GM21526 (cell line): ENCODE measurements at regions not wholly inside any gene's neighbourhood (a gene's known extent, or its start where the extent isn't known, plus 50 kb on each side); places are given as distances from the start of the nearest gene placed in this dataset.

Experiments used
- ATAC-seq: cut with Tn5 transposase; IDR thresholded peaks from one replicate; pipeline ENCODE4 v1.9.1; 2021; ENCODE audit warnings: moderate library complexity; ENCODE audit not compliant: unreplicated experiment, low FRiP score

DNA sequence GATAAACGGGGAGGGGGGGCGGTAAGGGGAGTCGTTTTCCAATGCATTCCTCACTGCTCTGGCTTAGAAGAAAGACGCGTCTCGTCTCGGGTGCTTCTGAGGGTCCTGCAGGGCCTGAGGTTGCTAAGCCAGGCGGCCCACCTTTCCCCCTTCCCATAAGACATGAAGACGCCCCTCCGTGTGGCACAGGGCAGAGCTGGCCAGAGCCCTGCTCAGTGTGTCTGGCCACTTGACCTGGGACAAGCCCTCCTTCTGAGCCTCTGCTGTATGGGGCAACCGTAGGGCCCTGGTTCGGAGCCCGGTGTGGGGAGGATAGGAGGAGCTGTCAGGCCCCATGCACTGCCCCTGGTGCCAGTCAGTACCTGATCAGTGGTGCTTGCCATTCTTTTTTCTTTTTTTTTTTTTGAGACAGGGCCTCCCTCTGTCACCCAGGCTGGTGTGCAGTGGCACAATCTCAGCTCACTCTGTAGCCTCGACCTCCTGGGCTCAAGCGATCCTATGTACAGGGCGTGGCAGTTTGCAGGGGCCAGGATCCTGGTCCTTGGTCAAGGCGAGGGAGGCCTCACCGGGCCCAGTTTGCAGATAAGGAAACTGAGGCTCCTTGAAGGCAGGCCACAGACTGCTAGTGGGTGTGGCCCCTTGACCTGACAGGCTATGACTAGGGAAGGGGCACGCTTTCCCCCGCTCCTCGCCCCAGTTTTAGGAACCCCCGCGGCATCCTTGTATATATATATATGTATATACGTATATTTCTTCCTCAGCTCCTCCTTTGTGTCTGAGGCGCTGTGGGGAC is 172.3 kb upstream of the IER5L start:
- ATAC-seq, result no peak

GRCh38 chr9:129349665-129349947 is 171.5 kb upstream of the IER5L start:
- no peak for ATAC-seq

DNA sequence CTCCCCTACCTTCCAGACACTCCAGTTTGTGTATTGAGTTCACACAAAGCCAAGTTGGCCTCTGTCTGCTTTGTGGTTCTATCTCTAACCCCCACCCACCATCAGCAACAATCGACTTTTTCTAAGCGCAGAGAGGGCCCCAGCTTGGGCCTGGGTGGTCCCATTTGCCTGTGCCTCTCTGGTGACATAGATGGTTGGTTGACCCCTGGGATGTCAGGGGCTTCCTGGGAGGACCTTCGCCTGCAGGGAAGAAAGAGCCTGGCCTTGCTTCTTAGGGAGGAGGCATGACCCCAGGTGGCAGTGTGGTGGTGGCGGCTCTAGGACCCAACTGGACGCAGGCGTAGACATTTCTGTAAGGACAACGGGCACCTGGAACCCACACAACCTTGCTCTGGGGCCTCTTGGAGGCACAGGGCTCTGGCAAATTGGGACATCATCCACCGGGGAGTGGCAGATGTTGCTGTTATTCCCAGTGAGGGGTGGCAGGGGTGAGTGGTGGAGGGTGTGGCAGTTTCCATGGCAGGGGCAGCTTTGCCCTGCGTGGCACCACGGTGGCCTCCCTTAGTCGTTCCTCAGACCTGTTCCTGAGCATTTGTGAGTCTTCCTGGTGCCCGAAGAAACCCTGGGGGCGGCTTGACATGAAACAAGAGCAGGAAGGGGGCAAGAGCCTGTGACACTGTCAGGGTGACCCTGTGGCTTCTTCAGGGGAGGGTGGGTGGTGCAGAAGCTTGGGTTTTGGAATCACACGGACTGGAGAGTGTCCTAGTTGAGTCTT is 171.0 kb upstream of the IER5L start:
- ATAC-seq, result no peak

- ATAC-seq, result no peak
Measured at GRCh38 chr9:129347316-129348120, 169.5 kb upstream of the IER5L start.

GRCh38 chr9:129346046-129346445 is 168.0 kb upstream of the IER5L start:
- no peak for ATAC-seq

- no peak for ATAC-seq
Measured at GRCh38 chr9:129344641-129345495, 166.8 kb upstream of the IER5L start.

DNA sequence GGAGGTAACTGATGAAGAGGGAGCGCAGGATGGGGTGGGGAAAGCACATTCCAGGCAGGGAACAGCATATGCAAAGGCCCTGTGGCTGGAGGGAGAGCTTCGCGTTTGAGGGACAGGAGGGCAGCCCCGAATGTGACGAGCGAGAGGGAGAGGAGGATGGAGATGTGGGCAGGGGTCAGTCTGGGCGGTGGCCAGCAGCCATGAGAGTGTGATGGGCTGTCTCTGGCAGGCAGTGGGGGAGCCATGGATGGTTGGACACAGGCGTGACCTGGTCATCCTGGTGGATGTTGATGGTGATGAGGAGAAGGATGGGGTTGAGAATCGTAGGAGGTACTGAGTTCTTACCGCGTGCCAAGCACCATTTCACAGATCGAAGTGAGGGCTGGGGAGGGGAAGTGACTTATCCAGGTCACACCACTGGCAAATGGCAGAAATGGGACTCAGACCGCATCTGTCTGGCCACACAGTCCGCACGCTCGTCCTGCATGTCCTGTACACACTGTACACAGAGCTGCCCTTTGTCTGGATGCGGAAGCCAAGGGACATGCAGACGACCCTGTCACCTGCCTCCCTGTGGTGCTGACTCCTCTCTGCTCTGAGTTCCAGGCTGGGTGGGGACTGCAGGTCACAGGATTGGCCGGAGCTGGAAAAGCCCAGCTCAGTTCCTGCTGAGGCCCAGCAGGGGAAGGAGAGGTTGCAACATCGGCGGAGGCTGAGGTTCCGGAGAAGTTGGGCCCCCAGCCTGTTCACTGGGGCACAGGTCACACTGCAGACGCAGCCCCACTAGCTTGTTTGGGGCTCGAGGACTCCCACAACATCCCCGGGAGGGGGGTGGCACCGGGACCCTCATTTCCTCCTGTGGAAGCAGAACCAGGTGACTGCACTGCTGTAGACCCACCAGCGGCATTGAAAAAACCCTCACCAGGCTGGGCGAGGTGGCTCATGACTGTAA is 165.6 kb upstream of the IER5L start:
- no peak for ATAC-seq

- no peak for ATAC-seq
Measured at GRCh38 chr9:129342591-129343423, 164.7 kb upstream of the IER5L start.

DNA sequence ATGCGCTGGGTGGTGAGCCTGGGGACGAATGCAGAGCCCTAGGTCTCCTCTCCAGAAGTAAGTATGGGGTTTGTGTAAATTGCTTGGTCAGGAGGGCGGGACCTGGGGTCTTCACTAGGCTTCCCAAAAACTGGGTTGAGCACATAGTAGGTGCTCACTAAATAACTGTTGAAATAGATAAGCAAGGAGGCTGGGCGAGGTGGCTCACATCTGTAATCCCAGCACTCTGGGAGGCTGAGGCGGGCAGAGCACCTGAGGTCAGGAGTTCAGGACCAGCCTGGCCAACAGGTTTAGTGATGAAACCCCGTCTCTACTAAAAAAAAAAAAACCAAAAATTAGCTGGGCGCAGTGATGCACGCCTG is 163.9 kb upstream of the IER5L start:
- no peak for ATAC-seq

DNA sequence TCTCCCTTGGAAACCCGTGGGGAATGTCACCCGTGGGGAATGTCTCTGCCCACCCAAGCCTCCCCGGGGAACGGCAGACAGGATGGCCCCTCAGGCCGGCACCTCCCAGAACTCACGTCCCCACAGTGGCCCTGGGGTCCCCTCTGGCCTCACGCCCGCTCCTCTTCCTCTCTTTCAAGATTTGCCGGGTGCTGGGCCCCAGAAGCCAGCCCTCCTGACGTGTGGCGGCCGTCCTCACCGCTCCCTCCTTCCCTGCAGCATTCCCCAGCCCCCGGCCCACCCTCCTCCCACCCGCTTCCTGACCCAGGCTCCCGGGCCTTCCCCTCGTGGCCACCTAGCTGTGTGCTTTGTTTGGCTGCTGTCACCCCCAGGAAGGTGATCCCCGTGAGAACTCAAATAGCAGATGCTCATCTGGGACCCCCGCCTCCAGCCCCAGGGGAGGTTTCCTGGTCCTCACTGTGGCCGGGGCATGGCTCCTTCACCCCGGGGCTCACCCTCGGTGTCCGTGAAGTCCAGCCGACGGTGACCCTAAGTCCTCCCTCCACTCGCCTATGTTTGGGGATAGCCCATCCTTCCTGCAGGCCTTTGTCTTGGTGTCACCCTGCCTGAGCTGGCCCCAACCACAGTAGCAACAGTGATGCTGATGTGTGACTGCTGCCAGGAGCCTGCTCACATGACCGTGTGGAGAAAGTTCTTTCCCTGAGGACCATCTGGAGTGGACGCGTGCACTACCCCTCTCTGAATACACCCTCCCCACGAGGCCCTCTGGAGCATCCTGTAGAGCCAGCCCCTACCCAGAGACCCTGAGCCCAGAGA is 163.3 kb upstream of the IER5L start:
- no peak for ATAC-seq

DNA sequence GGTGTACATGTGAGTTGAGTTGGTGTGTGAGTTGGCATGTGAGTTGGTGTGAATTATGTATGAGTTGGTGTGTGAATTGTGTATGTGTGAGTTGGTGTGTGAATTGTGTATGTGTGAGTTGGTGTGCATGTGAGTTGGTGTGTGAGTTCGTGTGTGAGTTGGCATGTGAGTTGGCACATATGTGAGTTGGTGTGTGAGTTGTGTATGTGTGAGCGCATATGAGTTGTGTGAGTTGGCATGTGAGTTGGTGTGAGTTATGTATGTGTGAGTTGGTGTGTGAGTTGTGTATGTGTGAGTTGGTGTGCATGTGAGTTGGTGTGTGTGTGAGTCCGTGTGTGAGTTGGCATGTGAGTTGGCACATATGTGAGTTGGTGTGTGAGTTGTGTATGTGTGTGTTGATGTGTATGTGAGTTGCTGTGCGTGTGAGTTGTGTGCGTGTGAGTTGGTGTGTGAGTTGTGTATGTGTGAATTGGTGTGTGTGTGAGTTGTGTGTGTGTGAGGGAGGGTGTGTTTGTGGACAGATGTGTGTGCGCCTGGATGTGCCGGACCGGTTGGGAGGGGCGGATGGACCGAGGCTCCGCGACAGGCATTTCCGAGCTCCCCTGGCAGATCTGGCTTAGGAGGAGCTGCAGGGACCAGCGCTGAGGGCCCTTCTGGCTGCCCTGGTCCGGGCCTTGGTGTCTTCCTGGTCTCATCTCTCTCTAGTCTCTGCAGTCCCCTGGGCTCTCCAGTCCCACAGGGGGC is 162.5 kb upstream of the IER5L start:
- no peak for ATAC-seq

- no peak for ATAC-seq
Measured at GRCh38 chr9:129339539-129340157, 161.6 kb upstream of the IER5L start.

DNA sequence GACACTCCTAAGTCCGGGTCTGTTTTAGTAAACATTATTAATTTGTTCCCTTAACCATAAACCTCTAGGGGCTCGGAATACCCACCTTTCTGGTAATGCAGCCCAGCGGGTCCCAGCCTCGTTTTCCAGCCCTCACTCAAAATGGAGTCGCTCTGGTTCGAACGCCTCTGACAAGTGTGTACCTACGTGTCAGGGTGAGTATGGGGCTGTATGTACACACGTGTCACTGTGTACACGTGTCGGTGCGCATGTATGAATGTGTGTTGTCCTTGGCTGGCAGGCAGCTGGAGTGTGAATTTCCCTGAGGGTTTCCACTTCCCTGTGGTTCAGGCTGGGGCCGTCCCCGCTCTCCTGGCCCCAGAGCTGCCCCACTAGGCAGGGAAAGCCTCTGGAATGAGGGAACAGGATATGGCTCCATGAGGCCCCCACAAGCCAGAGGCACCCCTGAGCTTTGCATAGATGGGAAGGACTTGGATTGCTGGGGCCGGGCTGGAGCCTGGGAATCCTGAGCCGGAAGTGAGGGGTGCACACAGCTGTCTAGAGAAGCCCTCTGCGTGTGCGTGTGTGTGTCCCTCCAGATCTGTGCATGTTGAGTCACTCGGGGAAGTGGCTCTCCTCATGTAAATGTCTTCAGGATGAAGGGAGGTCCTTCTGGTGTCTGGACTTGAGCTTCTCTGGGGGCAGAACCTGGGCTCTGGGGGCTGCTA is 160.8 kb upstream of the IER5L start:
- ATAC-seq, result no peak

DNA sequence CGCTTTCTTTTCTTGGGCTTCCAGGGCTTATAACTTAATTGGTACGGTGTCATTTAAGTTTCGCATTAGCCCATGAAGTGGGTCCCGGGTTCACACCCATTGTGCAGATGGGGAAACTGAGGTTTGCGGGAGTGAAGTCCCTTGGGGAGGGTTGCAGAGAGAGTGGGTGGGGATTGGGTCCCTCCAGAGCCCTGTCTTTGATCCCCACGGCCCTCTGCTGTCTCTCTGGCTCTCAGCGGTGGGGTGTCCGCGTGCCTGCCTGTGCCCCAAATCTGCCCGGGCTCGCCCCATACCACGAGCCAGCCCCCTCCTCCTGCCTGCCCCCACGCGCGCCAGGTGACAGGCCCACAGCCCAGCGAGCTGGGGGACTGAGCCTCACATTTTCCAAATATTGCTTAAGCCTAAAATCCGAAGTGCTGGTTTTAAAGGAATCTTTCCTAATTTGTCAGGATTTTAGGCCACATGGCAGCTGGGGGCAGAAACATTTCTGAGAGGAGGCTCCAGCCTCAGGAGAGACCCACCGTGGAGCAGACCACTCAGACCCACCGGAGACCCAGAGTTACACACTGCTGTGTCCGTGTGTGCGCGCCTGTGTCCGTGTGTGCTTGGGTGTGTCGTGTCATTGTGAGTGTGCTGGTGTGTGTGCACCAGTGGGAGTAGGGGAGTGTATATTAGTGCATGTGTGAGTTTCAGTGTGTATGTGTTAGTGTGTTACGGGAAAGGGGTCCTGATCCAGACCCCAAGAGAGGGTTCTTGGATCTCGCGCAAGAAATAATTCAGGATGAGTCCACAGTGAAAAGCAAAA is 159.5 kb upstream of the IER5L start:
- no peak for ATAC-seq

GRCh38 chr9:129336601-129337331 is 158.7 kb upstream of the IER5L start:
- ATAC-seq, result no peak
